ENCODE measurements at regions not wholly inside any gene's neighbourhood (a gene's known extent, or its start where the extent isn't known, plus 50 kb on each side); places are given as distances from the start of the nearest gene placed in this dataset.

DNA sequence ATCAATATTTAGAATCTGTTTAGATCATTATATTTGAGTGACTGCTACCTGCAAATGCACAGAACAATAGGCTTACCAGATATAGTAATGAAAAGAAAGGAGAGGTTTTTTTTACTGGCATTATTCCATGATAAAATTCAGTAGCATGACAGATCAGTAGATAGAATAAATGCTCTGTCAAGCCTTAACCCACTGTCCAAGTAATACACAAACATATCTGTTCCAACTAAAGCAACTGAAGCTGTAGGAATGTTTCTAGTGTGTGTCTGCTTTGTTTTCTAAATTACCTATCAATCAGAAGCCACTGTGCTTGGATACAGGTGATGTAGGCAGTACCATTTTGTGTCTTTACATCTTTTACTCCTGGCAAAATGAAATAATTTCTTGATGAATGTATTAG, 604.6 kb downstream of the PCDH7 start:
- TF ChIP-seq POLR2A (IDR thresholded peaks at IDR 0.05) (no peak), POLR2AphosphoS5 (IDR thresholded peaks at IDR 0.05) (no peak)
- TF ChIP-seq, protein P1, sequence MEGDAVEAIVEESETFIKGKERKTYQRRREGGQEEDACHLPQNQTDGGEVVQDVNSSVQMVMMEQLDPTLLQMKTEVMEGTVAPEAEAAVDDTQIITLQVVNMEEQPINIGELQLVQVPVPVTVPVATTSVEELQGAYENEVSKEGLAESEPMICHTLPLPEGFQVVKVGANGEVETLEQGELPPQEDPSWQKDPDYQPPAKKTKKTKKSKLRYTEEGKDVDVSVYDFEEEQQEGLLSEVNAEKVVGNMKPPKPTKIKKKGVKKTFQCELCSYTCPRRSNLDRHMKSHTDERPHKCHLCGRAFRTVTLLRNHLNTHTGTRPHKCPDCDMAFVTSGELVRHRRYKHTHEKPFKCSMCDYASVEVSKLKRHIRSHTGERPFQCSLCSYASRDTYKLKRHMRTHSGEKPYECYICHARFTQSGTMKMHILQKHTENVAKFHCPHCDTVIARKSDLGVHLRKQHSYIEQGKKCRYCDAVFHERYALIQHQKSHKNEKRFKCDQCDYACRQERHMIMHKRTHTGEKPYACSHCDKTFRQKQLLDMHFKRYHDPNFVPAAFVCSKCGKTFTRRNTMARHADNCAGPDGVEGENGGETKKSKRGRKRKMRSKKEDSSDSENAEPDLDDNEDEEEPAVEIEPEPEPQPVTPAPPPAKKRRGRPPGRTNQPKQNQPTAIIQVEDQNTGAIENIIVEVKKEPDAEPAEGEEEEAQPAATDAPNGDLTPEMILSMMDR (IDR thresholded peaks at IDR 0.05): no peak
